ENCODE measurements at regions not wholly inside any gene's neighbourhood (a gene's known extent, or its start where the extent isn't known, plus 50 kb on each side); places are given as distances from the start of the nearest gene placed in this dataset.

DNA sequence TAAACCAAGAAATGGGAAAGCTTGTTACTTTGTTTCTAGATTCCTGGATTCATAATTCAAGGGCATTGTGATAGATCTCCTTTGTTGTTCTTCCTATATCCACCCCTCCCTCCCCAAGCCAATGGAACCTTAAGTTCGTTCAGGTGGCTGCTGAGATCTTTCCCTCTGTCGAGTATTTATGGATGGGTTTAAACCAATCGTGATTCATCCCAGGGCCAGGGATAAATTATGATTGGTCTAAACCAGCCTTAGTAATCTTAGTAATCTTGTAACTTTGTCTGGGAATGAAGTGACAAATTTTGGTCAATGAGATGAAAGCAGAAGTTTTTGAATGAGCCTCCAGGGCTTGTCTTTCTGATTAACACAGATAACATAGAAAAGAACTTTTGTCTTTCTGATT is 56.1 kb upstream of the PCED1B start:
- TF ChIP-seq, protein P1, sequence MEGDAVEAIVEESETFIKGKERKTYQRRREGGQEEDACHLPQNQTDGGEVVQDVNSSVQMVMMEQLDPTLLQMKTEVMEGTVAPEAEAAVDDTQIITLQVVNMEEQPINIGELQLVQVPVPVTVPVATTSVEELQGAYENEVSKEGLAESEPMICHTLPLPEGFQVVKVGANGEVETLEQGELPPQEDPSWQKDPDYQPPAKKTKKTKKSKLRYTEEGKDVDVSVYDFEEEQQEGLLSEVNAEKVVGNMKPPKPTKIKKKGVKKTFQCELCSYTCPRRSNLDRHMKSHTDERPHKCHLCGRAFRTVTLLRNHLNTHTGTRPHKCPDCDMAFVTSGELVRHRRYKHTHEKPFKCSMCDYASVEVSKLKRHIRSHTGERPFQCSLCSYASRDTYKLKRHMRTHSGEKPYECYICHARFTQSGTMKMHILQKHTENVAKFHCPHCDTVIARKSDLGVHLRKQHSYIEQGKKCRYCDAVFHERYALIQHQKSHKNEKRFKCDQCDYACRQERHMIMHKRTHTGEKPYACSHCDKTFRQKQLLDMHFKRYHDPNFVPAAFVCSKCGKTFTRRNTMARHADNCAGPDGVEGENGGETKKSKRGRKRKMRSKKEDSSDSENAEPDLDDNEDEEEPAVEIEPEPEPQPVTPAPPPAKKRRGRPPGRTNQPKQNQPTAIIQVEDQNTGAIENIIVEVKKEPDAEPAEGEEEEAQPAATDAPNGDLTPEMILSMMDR (IDR thresholded peaks at IDR 0.05): no peak
- no peak for TF ChIP-seq POLR2A (IDR thresholded peaks at IDR 0.05)

Data from heart left ventricle (tissue), 13 donors.